ENCODE measurements at regions not wholly inside any gene's neighbourhood (a gene's known extent, or its start where the extent isn't known, plus 50 kb on each side); places are given as distances from the start of the nearest gene placed in this dataset.

GRCh38 chr6:81362246-81362645, 390.2 kb downstream of the TENT5A start:
- no peaks in the 10 kb centered on the region for H4K20me1 ChIP-seq (ENCODE audit: control insufficient read depth, insufficient read depth)
- H3K9ac ChIP-seq (ENCODE audit: control insufficient read depth, insufficient read depth, low read length): no peak overlapping the region
- TF ChIP-seq LARP7 (IDR thresholded peaks at IDR 0.05) (no peak), TBL1XR1 (IDR thresholded peaks at IDR 0.05; ENCODE audit: low read depth, low read length) (no peak), MLLT1 (IDR thresholded peaks at IDR 0.05) (no peak), RELB (IDR thresholded peaks at IDR 0.05; ENCODE audit: low read depth) (no peak), POLR2A (IDR thresholded peaks at IDR 0.05; ENCODE audit: low read depth, low read length) (no peak), IRF3 (IDR thresholded peaks at IDR 0.05) (no peak), RAD51 (IDR thresholded peaks at IDR 0.05) (no peak), TAF1 (IDR thresholded peaks at IDR 0.05; ENCODE audit: borderline replicate concordance, low read depth, low read length) (no peak), SMAD1 (IDR thresholded peaks at IDR 0.05; ENCODE audit: low read depth, partially characterized antibody) (no peak), REST (IDR thresholded peaks at IDR 0.05; ENCODE audit: low read depth, low read length) (no peak), SMAD5 (IDR thresholded peaks at IDR 0.05; ENCODE audit: low read depth) (no peak), BHLHE40 (IDR thresholded peaks at IDR 0.05; ENCODE audit: borderline replicate concordance in 1 of 2, low read depth in 2 of 2, low read length in 1 of 2) (no peak), IRF5 (IDR thresholded peaks at IDR 0.05; ENCODE audit: borderline replicate concordance) (no peak), TCF3 (IDR thresholded peaks at IDR 0.05; ENCODE audit: borderline replicate concordance, insufficient read depth, low read depth, low read length) (no peak), CREM (IDR thresholded peaks at IDR 0.05; ENCODE audit: low read depth) (no peak), MYC (IDR thresholded peaks at IDR 0.05; ENCODE audit: insufficient read depth, insufficient read length, insufficient replicate concordance, low read length, severe bottlenecking) (no peak), SP1 (IDR thresholded peaks at IDR 0.05; ENCODE audit: low read depth, low read length) (no peak), SUPT20H (IDR thresholded peaks at IDR 0.05; ENCODE audit: borderline replicate concordance, control insufficient read depth, low read depth, low read length) (no peak)
- in situ Hi-C loops (cut with MboI) (no loop called here), intact Hi-C loops (cut with micrococcal nuclease; ENCODE audit: unreplicated experiment) (no loop called here)
- no peaks in the 10 kb centered on the region for H3K27me3 ChIP-seq (replicated peaks in 1 of 2; ENCODE audit: control insufficient read depth in 2 of 2, insufficient read depth in 2 of 2, low read length in 1 of 2)
- H3K4me3 ChIP-seq: no peak overlapping the region
- ChIA-PET CTCF (no interaction called here), RAD21 (ENCODE audit: unreplicated experiment) (no interaction called here), POLR2A (no interaction called here), SMC1A (ENCODE audit: uncharacterized antibody, unreplicated experiment) (no interaction called here)
- DNase-seq (ENCODE audit: low read depth, low spot score) (no peak), ATAC-seq (no peak), FAIRE-seq (no peak)
- no peaks in the 10 kb centered on the region for H3K36me3 ChIP-seq (ENCODE audit: control insufficient read depth in 2 of 2, insufficient read depth in 2 of 2, low read length in 1 of 2)
- WGBS (ENCODE audit: insufficient coverage, insufficient replicate concordance, low lambda C conversion rate, missing lambda C conversion rate): 0% methylated on average over 1 of the region's 1 CpG
- H3K4me1 ChIP-seq (ENCODE audit: control insufficient read depth, insufficient read depth, low read length): no peaks in the 10 kb centered on the region
- H2AFZ ChIP-seq (ENCODE audit: control insufficient read depth, low read depth, low read length): no peak overlapping the region
- H3K27ac ChIP-seq (ENCODE audit: control insufficient read depth, insufficient read depth): no peak overlapping the region
- H3K4me2 ChIP-seq (ENCODE audit: control insufficient read depth, insufficient read depth): no peak overlapping the region
- H3K79me2 ChIP-seq (ENCODE audit: control insufficient read depth, insufficient read depth, low read length): no peaks in the 10 kb centered on the region
- BruUV-seq (replicated peaks): no TSS peak
- no peaks in the 10 kb centered on the region for H3K9me3 ChIP-seq (replicated peaks; ENCODE audit: control insufficient read depth, insufficient read depth, low read length)
